ENCODE measurements at regions not wholly inside any gene's neighbourhood (a gene's known extent, or its start where the extent isn't known, plus 50 kb on each side); places are given as distances from the start of the nearest gene placed in this dataset.

GRCh38 chr15:37701230-37701629 is 233.2 kb upstream of the TMCO5A start:
- no peak for DNase-seq

GRCh38 chr15:37709669-37710068 is 224.8 kb upstream of the TMCO5A start:
- no peak for DNase-seq

GRCh38 chr15:37715101-37715500 is 219.3 kb upstream of the TMCO5A start:
- DNase-seq: no peak

- DNase-seq: no peak
Measured at GRCh38 chr15:37720267-37720666, 214.2 kb upstream of the TMCO5A start.

GRCh38 chr15:37731146-37731746 is 203.2 kb upstream of the TMCO5A start:
- no peak for DNase-seq

- DNase-seq: no peak
Measured at GRCh38 chr15:37733628-37734027, 200.8 kb upstream of the TMCO5A start.

GRCh38 chr15:37740623-37741141 is 193.8 kb upstream of the TMCO5A start:
- no peak for DNase-seq

- DNase-seq: no peak
Measured at GRCh38 chr15:37743826-37744225, 190.6 kb upstream of the TMCO5A start.

GRCh38 chr15:37744521-37744920 is 189.9 kb upstream of the TMCO5A start:
- DNase-seq: no peak

- no peak for DNase-seq
Measured at GRCh38 chr15:37751401-37751800, 183.0 kb upstream of the TMCO5A start.

- no peak for DNase-seq
Measured at GRCh38 chr15:37756407-37756806, 178.0 kb upstream of the TMCO5A start.

- DNase-seq: no peak
Measured at GRCh38 chr15:37758412-37758811, 176.0 kb upstream of the TMCO5A start.

- peak; percentile 24 for DNase-seq
Measured at GRCh38 chr15:37764733-37765191, 169.7 kb upstream of the TMCO5A start.

- DNase-seq: no peak
Measured at GRCh38 chr15:37765786-37766185, 168.7 kb upstream of the TMCO5A start.

GRCh38 chr15:37767841-37768455 is 166.5 kb upstream of the TMCO5A start:
- no peak for DNase-seq

- no peak for DNase-seq
Measured at GRCh38 chr15:37771465-37771864, 163.0 kb upstream of the TMCO5A start.

- no peak for DNase-seq
Measured at GRCh38 chr15:37773111-37773860, 161.2 kb upstream of the TMCO5A start.

GRCh38 chr15:37774961-37775360 is 159.5 kb upstream of the TMCO5A start:
- no peak for DNase-seq

GRCh38 chr15:37777006-37777405 is 157.4 kb upstream of the TMCO5A start:
- no peak for DNase-seq

GRCh38 chr15:37783290-37783689 is 151.2 kb upstream of the TMCO5A start:
- no peak for DNase-seq

- DNase-seq: no peak
Measured at GRCh38 chr15:37788330-37788729, 146.1 kb upstream of the TMCO5A start.

- no peak for DNase-seq
Measured at GRCh38 chr15:37788767-37789396, 145.6 kb upstream of the TMCO5A start.

GRCh38 chr15:37789397-37789786 is 145.0 kb upstream of the TMCO5A start:
- DNase-seq: no peak
